HG02798 (cell line): ENCODE measurements at regions not wholly inside any gene's neighbourhood (a gene's known extent, or its start where the extent isn't known, plus 50 kb on each side); places are given as distances from the start of the nearest gene placed in this dataset.

Experiments used
- ATAC-seq: cut with Tn5 transposase; IDR thresholded peaks from one replicate; pipeline ENCODE4 v1.9.1; 2021; ENCODE audit warnings: mild to moderate bottlenecking; ENCODE audit not compliant: unreplicated experiment, poor library complexity

GRCh38 chr2:71880846-71881610 lies 266.6 kb downstream of the CYP26B1 start:
- no peak for ATAC-seq

DNA sequence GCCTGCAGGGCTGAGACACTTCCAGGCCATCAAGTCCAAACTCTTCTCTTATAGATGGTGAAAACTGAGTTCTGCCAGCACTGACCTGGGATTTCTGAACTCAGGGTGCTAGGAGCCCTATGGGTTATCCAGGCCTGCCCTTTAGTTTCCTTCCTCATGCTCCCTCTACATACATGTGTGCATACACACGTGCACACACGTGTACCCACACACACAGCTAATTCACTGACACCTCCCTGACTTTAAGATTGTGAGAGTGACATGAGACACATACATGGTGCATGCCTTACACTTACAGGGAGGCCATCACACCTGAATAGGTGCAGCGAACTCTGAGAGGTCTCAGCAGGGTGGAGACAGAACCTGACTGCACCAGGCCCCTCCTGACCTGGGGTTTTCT lies 267.4 kb downstream of the CYP26B1 start:
- ATAC-seq: no peak

DNA sequence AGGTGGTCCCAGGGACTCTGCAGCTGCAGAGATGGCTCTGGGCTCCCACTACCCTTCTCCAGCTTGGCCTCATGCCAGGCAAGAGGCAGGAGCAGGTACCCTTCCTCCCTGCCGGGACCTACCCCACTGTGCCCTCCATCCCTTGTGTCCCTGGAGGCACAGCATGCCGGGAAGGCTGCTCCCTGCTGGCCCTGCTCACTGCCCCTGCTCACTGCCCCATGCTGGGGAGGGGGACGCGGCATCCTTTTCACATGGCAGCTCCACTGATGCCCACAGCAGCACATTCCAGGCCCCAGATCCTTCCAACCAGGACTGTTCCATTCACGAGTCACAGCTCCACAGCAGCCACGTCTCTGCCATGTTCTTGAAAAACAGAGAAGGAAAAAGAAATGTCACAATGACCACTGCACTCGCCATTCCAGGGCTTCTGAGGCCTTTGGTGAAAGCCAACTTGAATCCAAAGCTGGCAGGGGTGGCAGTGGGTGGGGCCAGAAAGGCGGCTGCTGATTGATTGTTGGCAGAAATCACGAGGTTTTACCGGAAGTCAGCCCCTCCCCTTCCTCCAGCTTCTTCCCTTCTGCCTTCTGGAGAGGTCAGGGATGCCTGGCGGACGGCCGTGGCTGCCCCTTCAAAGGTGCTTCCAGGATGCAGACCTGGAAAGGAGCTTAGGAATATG lies 268.0 kb downstream of the CYP26B1 start:
- ATAC-seq: no peak

DNA sequence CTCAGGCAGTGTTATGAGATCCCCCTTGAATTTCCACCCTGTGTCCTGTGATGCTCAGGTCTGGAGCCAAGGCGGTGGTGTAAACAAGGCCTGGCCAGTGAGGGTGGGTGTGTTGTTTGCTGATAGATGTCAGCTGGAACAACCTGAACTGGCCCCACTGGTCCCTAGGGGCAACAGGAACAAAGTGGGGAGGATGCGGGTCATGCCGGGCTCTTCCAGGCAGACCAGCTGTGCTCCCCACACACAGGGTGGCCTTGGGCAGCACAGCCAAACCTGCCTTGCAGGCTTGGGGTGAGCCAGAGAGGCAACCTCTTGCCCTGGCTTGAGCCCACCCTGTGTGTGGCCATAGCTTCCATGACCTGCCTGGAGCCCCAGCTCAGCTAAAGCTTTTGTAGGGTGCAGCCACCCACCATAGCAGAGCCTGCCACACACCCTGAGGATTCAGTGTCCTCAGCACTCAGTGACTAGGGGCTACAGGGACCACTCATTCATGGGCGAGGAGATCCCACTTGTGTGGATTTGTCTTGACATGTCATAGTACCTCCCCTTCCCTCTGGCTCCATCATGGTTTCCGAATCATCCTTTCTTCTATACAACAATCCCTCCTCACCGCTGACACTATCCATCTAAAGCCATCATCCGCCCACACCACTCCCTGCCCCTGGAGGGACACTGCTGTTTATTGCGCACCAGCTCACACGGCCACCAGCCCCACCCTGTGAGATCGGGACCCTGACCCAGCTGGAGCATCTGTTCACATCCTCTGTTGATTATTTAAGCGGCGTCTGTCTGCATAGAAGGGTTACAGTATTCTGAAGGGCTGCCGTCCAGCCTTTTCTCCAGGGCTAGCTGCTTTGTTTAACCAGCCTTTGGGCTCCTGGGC lies 268.8 kb downstream of the CYP26B1 start:
- ATAC-seq: no peak

DNA sequence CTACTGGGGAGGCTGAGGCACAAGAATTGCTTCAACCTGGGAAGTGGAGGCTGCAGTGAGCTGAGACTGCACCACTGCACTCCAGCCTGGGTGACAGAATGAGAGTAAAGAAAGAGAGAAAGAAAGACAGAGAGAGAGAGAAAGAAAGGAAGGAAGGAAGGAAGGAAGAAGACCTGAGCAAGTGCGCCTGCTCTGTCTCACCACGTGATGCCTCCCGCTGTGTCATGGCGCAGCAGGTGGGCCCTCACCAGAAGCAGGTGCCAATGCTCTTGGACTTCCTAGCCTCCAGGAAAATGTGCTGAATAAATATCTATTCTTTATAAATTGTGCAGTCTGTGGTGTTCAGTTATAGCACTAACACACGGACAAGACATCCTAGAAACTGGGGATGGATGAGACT lies 270.0 kb downstream of the CYP26B1 start:
- ATAC-seq: no peak

DNA sequence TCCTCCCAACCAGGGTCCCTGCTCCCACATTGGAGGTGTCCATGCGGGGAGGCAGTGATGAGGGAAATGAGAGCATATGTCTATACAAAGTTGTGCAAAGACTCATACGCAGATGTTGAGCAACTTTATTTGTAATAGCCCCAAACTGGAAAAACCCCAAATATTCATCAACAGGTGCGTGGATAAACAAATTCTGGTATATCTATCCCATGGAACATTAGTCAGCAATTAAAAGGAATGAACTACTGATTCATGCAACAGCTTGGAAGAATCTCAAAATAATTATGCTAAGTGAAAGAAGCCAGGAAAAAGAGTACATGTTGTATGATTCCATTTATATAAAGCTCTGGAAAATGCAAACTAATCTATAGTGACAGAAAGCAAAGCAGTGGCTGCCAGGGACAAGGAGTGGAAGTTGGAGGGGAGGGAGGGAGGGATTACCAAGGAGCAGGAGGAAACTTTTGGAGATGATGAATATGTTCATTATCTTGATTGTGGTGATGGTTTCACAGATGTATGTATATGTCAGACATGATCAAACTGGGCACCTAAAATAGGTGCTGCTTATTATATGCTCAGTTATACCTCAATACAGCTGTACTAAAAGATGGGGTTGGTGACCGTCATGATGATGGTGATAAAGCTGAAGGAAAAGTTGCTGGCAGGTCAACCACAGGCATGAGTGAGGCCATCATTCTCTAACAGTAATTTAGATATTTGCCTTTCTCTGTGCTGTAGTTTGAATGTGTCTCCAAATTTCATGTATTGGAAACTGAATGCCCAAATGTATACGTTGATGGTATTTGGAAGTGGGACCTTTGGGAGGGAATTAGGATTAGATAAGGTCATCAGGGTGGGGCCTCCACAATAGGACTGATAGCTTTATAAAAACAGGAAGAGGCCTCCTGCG lies 270.9 kb downstream of the CYP26B1 start:
- no peak for ATAC-seq

DNA sequence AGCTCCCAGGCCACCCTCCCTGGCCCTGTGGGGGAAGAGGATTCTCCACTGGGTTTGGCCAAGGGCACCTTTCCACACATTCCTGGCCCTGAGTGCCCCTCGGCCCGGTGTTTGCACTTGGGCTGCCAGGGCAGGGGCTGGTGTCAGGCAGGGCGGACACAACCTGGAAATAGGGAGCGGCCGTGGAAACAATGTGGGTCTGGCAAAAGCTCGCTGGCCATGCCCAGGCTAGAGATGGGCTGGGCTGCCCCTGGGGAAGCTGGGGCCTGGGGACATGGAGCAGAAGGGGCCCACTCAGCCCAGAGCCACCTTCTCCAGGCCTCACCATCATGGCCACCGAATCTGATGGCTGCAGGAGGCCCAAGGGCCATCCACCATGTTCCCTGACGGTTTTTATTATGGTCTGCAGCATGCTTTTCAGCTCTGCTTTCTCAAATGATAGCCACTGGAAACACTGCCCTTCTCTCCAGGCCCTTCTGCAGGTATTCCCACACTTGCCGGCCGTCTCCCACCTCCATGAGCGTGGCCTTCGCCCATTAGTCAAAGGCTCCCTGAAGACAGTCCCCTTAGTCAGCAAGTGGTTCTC lies 275.1 kb downstream of the CYP26B1 start:
- ATAC-seq: no peak

DNA sequence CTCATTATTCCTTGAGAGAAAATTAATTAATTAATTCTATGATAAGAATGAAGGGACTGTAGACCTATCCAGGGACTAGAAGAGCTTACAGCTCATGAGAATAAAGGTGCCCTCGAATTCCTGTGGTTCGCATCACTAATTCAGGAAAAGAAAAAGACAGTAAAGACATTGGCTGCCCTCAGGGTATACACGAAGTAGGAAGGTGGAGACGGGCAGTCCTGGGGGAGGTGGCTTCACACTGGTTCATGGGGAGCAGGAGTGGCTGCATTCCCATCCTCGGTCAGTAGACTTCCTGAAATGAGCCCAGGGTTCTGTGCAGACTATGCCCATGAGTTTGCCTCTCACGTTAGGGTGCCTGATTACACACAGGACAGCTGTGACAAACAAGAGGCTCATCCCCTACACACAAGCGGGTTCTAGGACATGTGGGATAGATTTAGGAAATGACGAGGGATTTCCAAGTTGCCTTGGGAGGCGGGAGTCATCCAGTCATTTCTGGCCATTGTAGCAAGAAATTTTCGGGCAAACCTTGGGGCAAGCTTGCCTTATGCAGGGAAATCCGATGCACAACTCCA lies 282.2 kb downstream of the CYP26B1 start:
- ATAC-seq: no peak

DNA sequence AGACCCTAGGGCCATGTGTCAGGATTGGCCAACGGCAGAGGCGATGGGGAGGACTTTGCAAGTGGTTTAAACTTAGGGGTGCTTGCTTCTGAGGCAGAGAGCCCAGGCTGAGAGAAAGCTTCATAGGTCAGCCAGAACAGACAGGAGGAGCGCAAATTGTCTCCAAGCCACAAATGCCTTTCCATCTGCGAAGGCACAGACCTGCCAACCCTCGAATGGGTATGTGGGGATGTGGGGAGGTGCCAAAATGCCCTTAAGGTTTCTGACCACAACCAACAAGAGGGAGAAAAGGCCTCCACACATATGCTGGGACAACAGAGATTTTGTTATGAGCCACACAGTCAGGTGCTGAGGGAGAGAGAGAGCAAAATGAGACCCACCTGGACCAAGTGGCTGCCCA lies 283.6 kb downstream of the CYP26B1 start:
- no peak for ATAC-seq

DNA sequence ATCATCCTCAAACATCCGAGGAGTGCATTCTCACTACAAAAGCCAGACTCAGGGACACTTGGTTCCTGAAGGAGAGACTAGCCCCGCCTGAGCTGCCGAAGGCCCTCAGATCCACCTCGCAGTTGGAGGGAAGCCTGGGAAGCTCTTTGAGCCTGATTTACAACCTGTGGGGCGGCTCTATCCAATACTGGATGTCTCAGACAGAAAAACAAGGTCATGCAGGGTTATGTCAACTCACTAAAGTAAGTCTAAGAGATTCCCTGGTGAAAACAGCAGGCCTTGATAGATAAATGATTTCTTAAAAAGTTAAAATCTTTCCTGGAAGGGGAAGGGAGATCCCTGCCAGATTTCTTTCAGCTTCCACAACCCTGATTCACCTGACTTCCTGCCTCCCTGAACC lies 284.3 kb downstream of the CYP26B1 start:
- ATAC-seq: no peak

DNA sequence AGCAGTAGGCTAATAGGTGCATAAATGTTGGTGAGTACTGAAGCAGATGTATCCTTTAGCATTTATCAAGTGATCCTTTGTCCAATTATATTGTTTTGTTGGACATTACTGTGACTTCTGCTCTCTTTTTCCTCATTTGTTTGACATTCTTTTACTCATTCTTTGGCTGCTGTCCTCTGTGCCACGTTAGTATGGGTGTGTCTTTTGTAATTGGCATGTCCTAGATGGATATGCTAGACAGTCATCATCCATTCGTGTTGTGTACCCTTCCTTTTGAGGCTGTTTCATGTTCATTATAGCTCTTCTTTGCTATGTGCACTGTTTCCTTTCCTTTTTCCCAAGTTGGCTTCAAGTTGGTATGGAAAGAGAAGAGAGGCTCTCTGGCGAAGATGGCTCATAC lies 284.7 kb downstream of the CYP26B1 start:
- no peak for ATAC-seq

GRCh38 chr2:71861186-71862160 lies 286.2 kb downstream of the CYP26B1 start:
- no peak for ATAC-seq

- no peak for ATAC-seq
Measured at GRCh38 chr2:71860381-71860926, 287.2 kb downstream of the CYP26B1 start.

DNA sequence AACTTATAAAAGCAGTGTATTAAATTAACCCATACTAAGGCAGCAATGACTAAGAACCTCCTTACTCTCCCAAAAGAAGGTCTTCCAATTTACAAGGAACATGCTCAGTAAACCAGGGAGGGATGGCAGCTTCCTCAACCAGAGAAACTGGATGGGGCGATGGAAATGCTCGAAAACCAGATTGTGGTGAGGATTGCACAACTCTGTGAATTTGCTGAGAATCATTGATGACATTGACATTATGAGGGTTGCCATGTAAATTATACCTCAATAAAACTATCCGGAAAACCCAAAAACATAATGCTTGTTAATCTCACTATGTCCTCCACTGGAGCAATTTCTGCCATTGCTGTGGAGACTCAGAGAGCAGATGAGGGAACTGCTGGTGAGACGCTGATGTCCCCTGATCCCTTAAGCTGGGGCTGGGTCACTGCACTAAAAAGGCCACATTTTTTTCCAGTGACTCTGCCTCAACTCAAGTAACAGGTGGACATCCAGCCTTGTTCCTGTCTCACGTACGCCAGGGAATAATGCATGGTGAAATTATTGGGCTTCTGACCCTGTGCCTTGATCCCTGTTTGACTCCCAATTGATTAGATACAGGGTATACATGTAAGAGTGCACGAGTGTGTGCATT lies 288.3 kb downstream of the CYP26B1 start:
- no peak for ATAC-seq

- no peak for ATAC-seq
Measured at GRCh38 chr2:71858071-71858470, 289.6 kb downstream of the CYP26B1 start.

DNA sequence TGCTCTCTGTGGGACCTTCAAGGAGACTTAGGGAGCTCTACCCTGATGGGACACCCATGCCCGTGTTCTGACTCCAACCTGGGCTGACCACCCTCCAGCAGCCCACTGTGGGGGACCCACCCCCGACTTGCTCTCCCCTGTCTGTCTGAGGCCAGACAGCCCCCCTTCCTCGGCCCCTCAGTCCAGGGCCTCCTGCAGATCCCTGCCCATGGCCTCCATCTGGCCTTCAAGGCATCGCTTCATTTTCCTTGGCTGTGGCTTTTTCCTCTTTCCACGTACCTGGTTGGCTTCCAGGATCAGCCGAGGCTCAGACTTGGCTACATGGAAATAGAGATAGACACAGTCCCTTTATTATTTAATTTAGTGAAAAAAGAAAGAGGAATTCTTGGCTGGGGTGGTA lies 290.0 kb downstream of the CYP26B1 start:
- no peak for ATAC-seq

GRCh38 chr2:71856773-71857525 lies 290.7 kb downstream of the CYP26B1 start:
- no peak for ATAC-seq
